Prostate gland (tissue), 2 donors: ENCODE measurements at regions not wholly inside any gene's neighbourhood (a gene's known extent, or its start where the extent isn't known, plus 50 kb on each side); places are given as distances from the start of the nearest gene placed in this dataset.

ENCODE experiments used
- POLR2A ChIP-seq: fragments of 450-650 bp; IDR thresholded peaks from one replicate; pipeline ENCODE4 v1.6.1; 2016; ENCODE audit warnings: antibody characterized with exemption, mild to moderate bottlenecking
- POLR2AphosphoS5 ChIP-seq: sonication (generic); formaldehyde crosslinking; IDR thresholded peaks from one replicate; pipeline ENCODE4 v1.6.1; 2017; ENCODE audit warnings: antibody characterized with exemption
- TF ChIP-seq, protein P1 (sequence below), 4 experiments: fragments of 200-600 bp in 2 of 4; fragments of 450-650 bp in 2 of 4; sonication (generic) in 2 of 4; IDR thresholded peaks; 1 replicate in 3 of 4; 2 replicates in 1 of 4; pipeline ENCODE4 v1.5.1; 2016 to 2019; ENCODE audit warnings: antibody characterized with exemption in 4 of 4, mild to moderate bottlenecking in 2 of 4, moderate library complexity in 2 of 4

DNA sequence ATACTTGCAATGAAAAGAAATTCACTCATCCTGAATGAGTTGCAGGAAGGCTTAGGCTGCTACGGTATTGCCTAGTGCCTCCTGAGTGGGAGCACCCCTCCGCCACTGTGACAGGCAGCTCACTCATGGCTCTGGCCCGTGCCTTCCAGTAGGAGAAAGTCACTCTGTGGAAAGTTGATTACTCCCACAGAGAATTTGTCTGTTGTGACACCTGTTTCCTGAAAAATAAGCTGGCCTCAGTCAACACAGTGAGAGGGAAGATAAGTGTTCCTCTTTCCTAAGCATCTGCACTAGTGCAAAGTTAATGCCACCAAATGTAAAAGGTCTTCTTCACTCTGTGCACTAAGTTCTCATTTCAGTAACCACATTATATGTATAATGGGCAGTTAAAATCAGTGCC lies 158.8 kb upstream of the INHBA start:
- TF ChIP-seq POLR2A: no peak
- TF ChIP-seq POLR2AphosphoS5: no peak
- TF ChIP-seq, protein P1, sequence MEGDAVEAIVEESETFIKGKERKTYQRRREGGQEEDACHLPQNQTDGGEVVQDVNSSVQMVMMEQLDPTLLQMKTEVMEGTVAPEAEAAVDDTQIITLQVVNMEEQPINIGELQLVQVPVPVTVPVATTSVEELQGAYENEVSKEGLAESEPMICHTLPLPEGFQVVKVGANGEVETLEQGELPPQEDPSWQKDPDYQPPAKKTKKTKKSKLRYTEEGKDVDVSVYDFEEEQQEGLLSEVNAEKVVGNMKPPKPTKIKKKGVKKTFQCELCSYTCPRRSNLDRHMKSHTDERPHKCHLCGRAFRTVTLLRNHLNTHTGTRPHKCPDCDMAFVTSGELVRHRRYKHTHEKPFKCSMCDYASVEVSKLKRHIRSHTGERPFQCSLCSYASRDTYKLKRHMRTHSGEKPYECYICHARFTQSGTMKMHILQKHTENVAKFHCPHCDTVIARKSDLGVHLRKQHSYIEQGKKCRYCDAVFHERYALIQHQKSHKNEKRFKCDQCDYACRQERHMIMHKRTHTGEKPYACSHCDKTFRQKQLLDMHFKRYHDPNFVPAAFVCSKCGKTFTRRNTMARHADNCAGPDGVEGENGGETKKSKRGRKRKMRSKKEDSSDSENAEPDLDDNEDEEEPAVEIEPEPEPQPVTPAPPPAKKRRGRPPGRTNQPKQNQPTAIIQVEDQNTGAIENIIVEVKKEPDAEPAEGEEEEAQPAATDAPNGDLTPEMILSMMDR (IDR thresholded peaks at IDR 0.05): no peak
